Right cardiac atrium (tissue), 5 donors: ENCODE measurements at regions not wholly inside any gene's neighbourhood (a gene's known extent, or its start where the extent isn't known, plus 50 kb on each side); places are given as distances from the start of the nearest gene placed in this dataset.
A peak's percentile ranks its signal among the peaks of the same experiment; 100 is the strongest.
"Not testable (repeated sequence)": the region's sequence is repeated elsewhere in the genome, so short reads cannot be mapped to it uniquely, and the experiment has no call there.

Experiments
- ATAC-seq, 2 donors: fragments of 200-7000 bp; cut with Tn5 transposase; one replicate each; pipeline versions ENCODE4 v1.8.0 to v1.9.1; 2020; ENCODE audit warnings: moderate library complexity in 2 of 2, mild to moderate bottlenecking in 1 of 2
- DNase-seq, 3 donors: peaks; one replicate each; pipeline ENCODE4 v3.0.0-alpha.2; 2020
- H3K27ac ChIP-seq: one replicate; pipeline ENCODE4 v1.5.1; 2013; ENCODE audit warnings: mild to moderate bottlenecking, low read length, control low read depth, moderate library complexity
- H3K27me3 ChIP-seq: one replicate; pipeline ENCODE4 v1.6.1; 2013; ENCODE audit not compliant: control insufficient read depth, insufficient read depth
- H3K4me1 ChIP-seq: one replicate; pipeline ENCODE4 v1.6.1; 2013; ENCODE audit warnings: low read length; ENCODE audit not compliant: control insufficient read depth, insufficient read depth
- H3K4me3 ChIP-seq: one replicate; pipeline ENCODE4 v1.5.1; 2013; ENCODE audit warnings: low read length, control low read depth
- H3K9me3 ChIP-seq: one replicate; pipeline ENCODE4 v1.6.1; 2013; ENCODE audit warnings: low read length; ENCODE audit not compliant: control insufficient read depth
- WGBS: extraction: QIAGEN DNeasy Blood & Tissue Kit; methylation state at CpG from one replicate; pipeline ENCODE4 v1.1.7; 2013; 5-methylcytosine and 5-hydroxymethylcytosine counted together
- intact Hi-C, 4 donors: fragments of 100-400 bp; cut with DNase I; formaldehyde crosslinking; loops; one replicate each; pipeline versions ENCODE4 v1.11.0 to v1.14.0; 2022 to 2023
- donor health status: healthy with polysubstance abuse.
- donor health status: DM: no; HTN: yes; CAD: no.
- donor health status: DM: no; HTN: no; CAD: no.
- donor health status: DM: no; HTN: yes; CAD: no; lungs with severe emphysema.
- donor health status: DM: yes; HTN: yes; CAD: no.

- H3K4me3 ChIP-seq, H3K27ac ChIP-seq, H3K4me1 ChIP-seq, H3K27me3 ChIP-seq, intact Hi-C loops, H3K9me3 ChIP-seq, DNase-seq, ATAC-seq: not testable (repeated sequence)
- WGBS, result 89% methylated on average over 2 of the region's 2 CpGs
Measured at GRCh38 chr2:161072436-161072835, 87.8 kb upstream of the TANK start.

GRCh38 chr2:161075701-161076100, 84.5 kb upstream of the TANK start:
- Histone ChIP-seq H3K27me3 (no peaks in the 10 kb centered on the region), H3K27ac (no peak overlapping the region), H3K9me3 (no peaks in the 10 kb centered on the region), H3K4me3 (no peak overlapping the region), H3K4me1 (no peaks in the 10 kb centered on the region)
- no peak for DNase-seq
- WGBS, result 95% methylated on average over 3 of the region's 3 CpGs
- intact Hi-C loops, result no loop called here
- no peak for ATAC-seq

- peak overlapping the region; percentile 15 for H3K27ac ChIP-seq
- ATAC-seq (peak in 1 of 2 donors; percentile 29), DNase-seq (peak in 1 of 3 donors; percentile 57)
- H3K4me3 ChIP-seq, result no peak overlapping the region
- WGBS, result 62% methylated on average over 9 of the region's 9 CpGs
- no peaks in the 10 kb centered on the region for H3K27me3 ChIP-seq
- no peaks in the 10 kb centered on the region for H3K9me3 ChIP-seq
- intact Hi-C loops, result no loop called here
- H3K4me1 ChIP-seq, result no peaks in the 10 kb centered on the region
Measured at GRCh38 chr2:161076936-161077335, 83.3 kb upstream of the TANK start.

GRCh38 chr2:161077367-161078210, 82.6 kb upstream of the TANK start:
- ATAC-seq (peak; percentile 91 to 95), DNase-seq (peak in 1 of 3 donors; percentile 35)
- 37% methylated on average over 5 of the region's 5 CpGs for WGBS
- no peak overlapping the region for H3K4me3 ChIP-seq
- no peaks in the 10 kb centered on the region for H3K4me1 ChIP-seq
- no peak overlapping the region for H3K27ac ChIP-seq
- intact Hi-C loops, result no loop called here
- H3K9me3 ChIP-seq, result no peaks in the 10 kb centered on the region
- no peaks in the 10 kb centered on the region for H3K27me3 ChIP-seq

GRCh38 chr2:161078211-161078539, 82.1 kb upstream of the TANK start:
- no peak overlapping the region for H3K4me3 ChIP-seq
- H3K9me3 ChIP-seq, result no peaks in the 10 kb centered on the region
- 83% methylated on average over 2 of the region's 2 CpGs for WGBS
- DNase-seq (no peak), ATAC-seq (no peak)
- H3K27ac ChIP-seq, result no peak overlapping the region
- no peaks in the 10 kb centered on the region for H3K4me1 ChIP-seq
- H3K27me3 ChIP-seq, result no peaks in the 10 kb centered on the region
- intact Hi-C loops, result no loop called here

GRCh38 chr2:161085149-161085548, 75.1 kb upstream of the TANK start:
- H3K4me1 ChIP-seq, result no peaks in the 10 kb centered on the region
- H3K27ac ChIP-seq, result no peak overlapping the region
- WGBS, result 61% methylated on average over 2 of the region's 2 CpGs
- no peak for ATAC-seq
- no peaks in the 10 kb centered on the region for H3K27me3 ChIP-seq
- intact Hi-C loops, result no loop called here
- H3K9me3 ChIP-seq, result no peaks in the 10 kb centered on the region
- H3K4me3 ChIP-seq, result no peak overlapping the region
- DNase-seq, result no peak

- no peak for ATAC-seq
- Histone ChIP-seq H3K27ac (no peak overlapping the region), H3K4me1 (no peaks in the 10 kb centered on the region), H3K27me3 (no peaks in the 10 kb centered on the region), H3K9me3 (no peaks in the 10 kb centered on the region), H3K4me3 (no peak overlapping the region)
- 88% methylated on average over 4 of the region's 4 CpGs for WGBS
- intact Hi-C loops, result no loop called here
- no peak for DNase-seq
Measured at GRCh38 chr2:161088658-161089350, 71.4 kb upstream of the TANK start.

- H3K27ac ChIP-seq, result no peak overlapping the region
- H3K4me1 ChIP-seq, result no peaks in the 10 kb centered on the region
- DNase-seq (peak in 1 of 3 donors; percentile 41), ATAC-seq (no peak)
- no peak overlapping the region for H3K4me3 ChIP-seq
- 50% methylated on average over 5 of the region's 5 CpGs for WGBS
- H3K27me3 ChIP-seq, result no peaks in the 10 kb centered on the region
- intact Hi-C loops, result no loop called here
- H3K9me3 ChIP-seq, result no peaks in the 10 kb centered on the region
Measured at GRCh38 chr2:161090411-161090810, 69.8 kb upstream of the TANK start.

GRCh38 chr2:161095314-161095713, 64.9 kb upstream of the TANK start:
- Histone ChIP-seq H3K9me3 (no peaks in the 10 kb centered on the region), H3K27me3 (no peaks in the 10 kb centered on the region), H3K4me3 (no peak overlapping the region), H3K27ac (no peak overlapping the region), H3K4me1 (peaks cover 2% of the 10 kb centered on the region)
- WGBS, result 80% methylated on average over 3 of the region's 3 CpGs
- intact Hi-C loops, result no loop called here
- ATAC-seq (no peak), DNase-seq (no peak)

- peak in 1 of 2 donors; percentile 54 for ATAC-seq
Measured at GRCh38 chr2:161096336-161096735, 63.9 kb upstream of the TANK start.

GRCh38 chr2:161097157-161097556, 63.1 kb upstream of the TANK start:
- Histone ChIP-seq H3K27me3 (no peaks in the 10 kb centered on the region), H3K4me3 (no peak overlapping the region), H3K4me1 (peaks cover 2% of the 10 kb centered on the region), H3K9me3 (no peaks in the 10 kb centered on the region), H3K27ac (no peak overlapping the region)
- ATAC-seq, result no peak
- intact Hi-C loops, result no loop called here
- peak in 1 of 3 donors; percentile 18 for DNase-seq
- 86% methylated on average over 2 of the region's 2 CpGs for WGBS

More at GRCh38 chr2:161096336-161096735, 63.9 kb upstream of the TANK start:
- WGBS, result 48% methylated on average over 2 of the region's 2 CpGs
- intact Hi-C loops, result no loop called here
- Histone ChIP-seq H3K9me3 (no peaks in the 10 kb centered on the region), H3K27me3 (no peaks in the 10 kb centered on the region), H3K4me3 (no peak overlapping the region), H3K4me1 (peaks cover 2% of the 10 kb centered on the region), H3K27ac (no peak overlapping the region)
- no peak for DNase-seq
